ENCODE measurements at regions not wholly inside any gene's neighbourhood (a gene's known extent, or its start where the extent isn't known, plus 50 kb on each side); places are given as distances from the start of the nearest gene placed in this dataset.
"Not testable (repeated sequence)": the region's sequence is repeated elsewhere in the genome, so short reads cannot be mapped to it uniquely, and the experiment has no call there.

GRCh38 chr7:113030489-113030888 is 56.1 kb downstream of the GPR85 start:
- DNase-seq, result no peak

GRCh38 chr7:113026941-113027340 is 59.7 kb downstream of the GPR85 start:
- DNase-seq, result no peak

GRCh38 chr7:113017144-113017857 is 69.3 kb downstream of the GPR85 start:
- not testable (repeated sequence) for DNase-seq

- DNase-seq, result no peak
Measured at GRCh38 chr7:113015034-113015645, 71.5 kb downstream of the GPR85 start.

- DNase-seq, result no peak
Measured at GRCh38 chr7:113013761-113014449, 72.7 kb downstream of the GPR85 start.

- not testable (repeated sequence) for DNase-seq
Measured at GRCh38 chr7:113012862-113013261, 73.8 kb downstream of the GPR85 start.

GRCh38 chr7:113010377-113010776 is 76.2 kb downstream of the GPR85 start:
- no peak for DNase-seq

GRCh38 chr7:113008755-113009154 is 77.9 kb downstream of the GPR85 start:
- DNase-seq, result no peak

GRCh38 chr7:113004726-113005454 is 81.7 kb downstream of the GPR85 start:
- DNase-seq, result no peak

GRCh38 chr7:113000316-113001020 is 86.2 kb downstream of the GPR85 start:
- no peak for DNase-seq

- DNase-seq, result no peak
Measured at GRCh38 chr7:112997831-112998230, 88.8 kb downstream of the GPR85 start.

GRCh38 chr7:112996331-112996871 is 90.2 kb downstream of the GPR85 start:
- DNase-seq, result no peak

GRCh38 chr7:112995059-112995824 is 91.4 kb downstream of the GPR85 start:
- no peak for DNase-seq

- no peak for DNase-seq
Measured at GRCh38 chr7:112994656-112995055, 92.0 kb downstream of the GPR85 start.

- no peak for DNase-seq
Measured at GRCh38 chr7:112990624-112991023, 96.0 kb downstream of the GPR85 start.

GRCh38 chr7:112989531-112989930 is 97.1 kb downstream of the GPR85 start:
- DNase-seq, result no peak

- DNase-seq, result no peak
Measured at GRCh38 chr7:112987171-112987570, 99.5 kb downstream of the GPR85 start.

- DNase-seq, result no peak
Measured at GRCh38 chr7:112986256-112987031, 100.2 kb downstream of the GPR85 start.

GRCh38 chr7:112985377-112985987 is 101.1 kb downstream of the GPR85 start:
- DNase-seq, result no peak

GRCh38 chr7:112982441-112983063 is 104.1 kb downstream of the GPR85 start:
- no peak for DNase-seq

Measured in stimulated activated CD4-positive, alpha-beta T cell treated with anti-CD3 and anti-CD28 coated beads, Interleukin-2, amount 100 ng/mL, for 48 hours (primary cell).